ENCODE measurements at regions not wholly inside any gene's neighbourhood (a gene's known extent, or its start where the extent isn't known, plus 50 kb on each side); places are given as distances from the start of the nearest gene placed in this dataset.

- TF ChIP-seq, protein P1, sequence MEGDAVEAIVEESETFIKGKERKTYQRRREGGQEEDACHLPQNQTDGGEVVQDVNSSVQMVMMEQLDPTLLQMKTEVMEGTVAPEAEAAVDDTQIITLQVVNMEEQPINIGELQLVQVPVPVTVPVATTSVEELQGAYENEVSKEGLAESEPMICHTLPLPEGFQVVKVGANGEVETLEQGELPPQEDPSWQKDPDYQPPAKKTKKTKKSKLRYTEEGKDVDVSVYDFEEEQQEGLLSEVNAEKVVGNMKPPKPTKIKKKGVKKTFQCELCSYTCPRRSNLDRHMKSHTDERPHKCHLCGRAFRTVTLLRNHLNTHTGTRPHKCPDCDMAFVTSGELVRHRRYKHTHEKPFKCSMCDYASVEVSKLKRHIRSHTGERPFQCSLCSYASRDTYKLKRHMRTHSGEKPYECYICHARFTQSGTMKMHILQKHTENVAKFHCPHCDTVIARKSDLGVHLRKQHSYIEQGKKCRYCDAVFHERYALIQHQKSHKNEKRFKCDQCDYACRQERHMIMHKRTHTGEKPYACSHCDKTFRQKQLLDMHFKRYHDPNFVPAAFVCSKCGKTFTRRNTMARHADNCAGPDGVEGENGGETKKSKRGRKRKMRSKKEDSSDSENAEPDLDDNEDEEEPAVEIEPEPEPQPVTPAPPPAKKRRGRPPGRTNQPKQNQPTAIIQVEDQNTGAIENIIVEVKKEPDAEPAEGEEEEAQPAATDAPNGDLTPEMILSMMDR (IDR thresholded peaks at IDR 0.05; ENCODE audit: unreplicated experiment in 3 of 3), result no peak
- H3K36me3 Mint-ChIP-seq (ENCODE audit: low read depth), result no peaks in the 10 kb centered on the region
- peaks cover 4% of the 10 kb centered on the region for H3K27me3 Mint-ChIP-seq (ENCODE audit: low read depth)
- no peak overlapping the region for H3K27ac Mint-ChIP-seq
- no peak overlapping the region for H3K4me3 Mint-ChIP-seq
- no peaks in the 10 kb centered on the region for H3K9me3 Mint-ChIP-seq
- H3K4me1 Mint-ChIP-seq, result peaks cover 13% of the 10 kb centered on the region
Observed at GRCh38 chr18:5603153-5603552, 59.4 kb upstream of the EPB41L3 start.

DNA sequence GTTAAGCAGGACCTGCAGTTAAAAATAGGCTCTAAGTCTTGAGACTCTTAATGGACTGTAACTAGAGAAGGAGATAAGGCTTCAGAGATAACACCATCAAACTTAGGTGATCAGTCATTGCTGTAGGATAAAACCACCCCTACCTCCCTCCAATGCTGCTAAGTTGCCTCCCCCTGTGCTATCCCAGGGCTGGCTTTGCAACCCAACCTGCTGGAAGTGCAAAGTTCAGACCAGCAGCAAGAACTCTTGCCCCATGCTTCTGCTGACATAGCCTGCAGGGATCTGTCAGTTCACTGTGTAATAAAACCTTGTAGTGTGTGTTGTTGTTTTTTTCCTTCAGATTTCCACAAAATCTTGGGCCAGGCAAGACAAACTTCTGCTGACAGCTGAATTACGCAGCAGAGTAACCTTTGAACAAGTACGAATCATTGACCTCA lies 57.4 kb upstream of the EPB41L3 start:
- H3K27me3 Mint-ChIP-seq (ENCODE audit: low read depth), result peaks cover 4% of the 10 kb centered on the region
- H3K36me3 Mint-ChIP-seq (ENCODE audit: low read depth), result no peaks in the 10 kb centered on the region
- H3K4me3 Mint-ChIP-seq, result no peak overlapping the region
- TF ChIP-seq, protein P1 (IDR thresholded peaks at IDR 0.05; ENCODE audit: unreplicated experiment in 3 of 3), result no peak
- peak overlapping the region in 1 of 3 experiments; percentile 65 for H3K27ac Mint-ChIP-seq
- no peaks in the 10 kb centered on the region for H3K9me3 Mint-ChIP-seq
- peaks cover 13% of the 10 kb centered on the region for H3K4me1 Mint-ChIP-seq

DNA sequence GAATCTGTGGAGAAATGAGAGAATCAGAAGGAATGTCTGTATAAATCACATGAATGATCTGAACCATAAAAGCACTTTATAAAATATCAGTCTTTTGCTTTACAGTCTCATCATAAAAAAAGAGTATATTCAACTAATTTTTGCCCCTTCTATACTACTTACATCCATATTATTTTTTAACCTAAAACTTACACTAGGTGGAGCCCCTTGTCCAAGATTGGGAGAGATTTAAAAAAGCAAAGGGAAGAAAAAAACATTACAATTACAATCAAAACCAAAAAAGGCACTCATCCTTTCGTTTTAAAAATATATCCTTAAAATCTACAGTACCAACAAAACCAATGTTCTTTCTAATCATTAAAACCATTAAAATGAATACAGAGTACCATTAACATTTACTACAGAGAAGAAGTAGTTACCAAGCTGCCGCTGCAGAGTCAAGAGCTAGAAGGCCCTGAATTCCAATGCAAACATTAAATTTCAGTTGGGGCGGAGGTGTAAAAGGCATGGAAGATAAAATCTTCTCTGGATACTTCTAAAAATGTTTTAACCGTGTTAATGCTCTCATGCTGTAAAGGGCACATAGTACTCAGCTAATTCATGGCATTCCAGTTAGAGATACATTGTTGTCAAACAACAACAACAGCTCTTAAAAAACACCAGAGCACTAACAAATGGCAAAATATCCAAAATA lies 56.7 kb upstream of the EPB41L3 start:
- Mint-ChIP-seq H3K9me3 (no peaks in the 10 kb centered on the region), H3K27ac (peak overlapping the region in 1 of 3 experiments; percentile 41), H3K36me3 (ENCODE audit: low read depth) (no peaks in the 10 kb centered on the region), H3K4me3 (no peak overlapping the region), H3K27me3 (ENCODE audit: low read depth) (peaks cover 4% of the 10 kb centered on the region), H3K4me1 (peaks cover 13% of the 10 kb centered on the region)
- TF ChIP-seq, protein P1 (IDR thresholded peaks at IDR 0.05; ENCODE audit: unreplicated experiment in 3 of 3), result peak; percentile 56 to 69 (median 59)

- Mint-ChIP-seq H3K9me3 (no peaks in the 10 kb centered on the region), H3K27me3 (ENCODE audit: low read depth) (peaks cover 7% of the 10 kb centered on the region), H3K36me3 (ENCODE audit: low read depth) (no peaks in the 10 kb centered on the region), H3K27ac (no peak overlapping the region), H3K4me3 (no peak overlapping the region), H3K4me1 (peaks cover 13% of the 10 kb centered on the region)
- TF ChIP-seq, protein P1 (IDR thresholded peaks at IDR 0.05; ENCODE audit: unreplicated experiment in 3 of 3), result no peak
Observed at GRCh38 chr18:5596585-5596984, 52.8 kb upstream of the EPB41L3 start.
